CD4-positive, alpha-beta T cell treated with Interleukin-4 for 4 hours (primary cell): ENCODE measurements at regions not wholly inside any gene's neighbourhood (a gene's known extent, or its start where the extent isn't known, plus 50 kb on each side); places are given as distances from the start of the nearest gene placed in this dataset.

Experiments
- DNase-seq: peaks from one replicate; pipeline ENCODE4 v3.0.0-alpha.2; 2020

- no peak for DNase-seq
Observed at GRCh38 chr13:74930402-74931165, 551.4 kb downstream of the TBC1D4 start.

DNA sequence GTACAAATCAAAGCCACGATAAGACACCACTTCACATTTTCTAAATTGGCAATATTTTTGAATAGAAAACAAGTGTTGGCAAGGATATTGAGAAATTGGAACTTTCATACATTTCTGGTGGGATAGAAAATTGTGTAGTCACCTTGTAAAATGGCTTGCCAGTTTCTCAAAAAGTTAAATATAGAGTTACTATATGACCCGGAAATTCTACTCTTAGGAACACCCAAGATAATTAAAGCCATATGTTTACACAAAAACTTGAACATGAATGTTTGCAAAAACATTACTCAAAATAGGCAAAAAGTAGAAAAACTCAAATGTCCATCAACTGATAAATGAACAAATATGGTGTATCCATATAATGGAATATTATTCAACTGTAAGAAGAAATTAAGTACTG is 552.5 kb downstream of the TBC1D4 start:
- no peak for DNase-seq

GRCh38 chr13:74927823-74928222 is 554.1 kb downstream of the TBC1D4 start:
- DNase-seq, result no peak

GRCh38 chr13:74922963-74923362 is 559.0 kb downstream of the TBC1D4 start:
- DNase-seq, result no peak

- no peak for DNase-seq
Observed at GRCh38 chr13:74921326-74921725, 560.6 kb downstream of the TBC1D4 start.

DNA sequence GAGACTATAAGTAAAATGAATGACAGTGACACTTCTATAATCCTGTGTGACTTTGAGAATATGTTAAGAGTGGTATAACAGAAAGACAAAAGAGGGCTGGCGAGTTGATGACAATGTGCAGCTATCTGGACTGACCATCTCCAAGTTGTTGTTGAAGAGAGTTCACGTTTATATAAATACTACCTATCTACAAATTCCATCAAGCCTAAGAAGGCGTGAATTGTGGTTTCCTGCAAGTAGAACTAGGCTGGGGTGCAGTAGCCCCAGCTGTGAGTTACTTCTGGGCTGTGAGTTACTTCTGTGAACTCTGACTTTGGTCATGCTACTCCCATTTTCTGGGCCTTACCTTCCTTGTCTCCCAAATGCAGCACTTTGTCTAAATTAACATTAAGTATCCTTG is 561.0 kb downstream of the TBC1D4 start:
- no peak for DNase-seq

GRCh38 chr13:74920361-74920760 is 561.6 kb downstream of the TBC1D4 start:
- no peak for DNase-seq

DNA sequence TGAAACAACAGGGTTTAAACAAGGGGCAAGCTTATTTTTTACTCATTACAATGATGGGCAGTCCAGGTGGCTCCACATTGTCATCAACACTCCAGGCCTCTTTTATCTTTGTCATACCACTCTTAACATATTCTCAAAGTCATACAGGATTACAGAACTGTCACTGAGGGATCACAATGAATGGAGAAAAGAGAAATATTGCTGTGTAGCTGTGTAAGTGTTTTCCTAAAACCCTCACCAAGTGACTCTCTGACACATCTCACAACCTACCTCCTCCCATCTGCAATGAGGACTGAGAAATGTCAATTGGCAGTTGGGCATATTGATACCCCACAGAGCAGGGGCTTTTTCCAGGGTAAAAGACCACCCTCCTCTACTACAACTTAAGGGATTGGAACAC is 562.1 kb downstream of the TBC1D4 start:
- DNase-seq, result no peak

GRCh38 chr13:74912898-74913297 is 569.1 kb downstream of the TBC1D4 start:
- DNase-seq, result no peak

GRCh38 chr13:74910415-74910814 is 571.6 kb downstream of the TBC1D4 start:
- no peak for DNase-seq

DNA sequence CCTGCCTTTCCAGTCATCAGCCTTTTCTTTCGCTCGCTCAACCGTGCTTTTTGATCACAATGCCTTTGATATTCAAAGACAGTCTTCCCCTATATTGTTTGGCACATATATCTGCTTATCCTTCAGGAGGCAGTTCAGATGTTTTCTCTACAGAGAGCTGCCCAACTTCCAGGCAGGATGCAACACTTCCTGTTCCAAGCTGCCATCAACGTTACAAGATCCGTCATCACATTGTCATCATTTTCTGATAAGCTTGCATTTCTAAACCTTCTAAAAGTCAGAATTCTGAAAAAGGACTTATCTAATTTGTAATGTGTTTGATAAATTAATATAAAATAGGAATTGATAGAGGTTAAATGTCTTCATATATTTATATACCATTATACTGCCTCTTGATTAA is 574.2 kb downstream of the TBC1D4 start:
- DNase-seq, result no peak

GRCh38 chr13:74904556-74904955 is 577.4 kb downstream of the TBC1D4 start:
- DNase-seq, result no peak

DNA sequence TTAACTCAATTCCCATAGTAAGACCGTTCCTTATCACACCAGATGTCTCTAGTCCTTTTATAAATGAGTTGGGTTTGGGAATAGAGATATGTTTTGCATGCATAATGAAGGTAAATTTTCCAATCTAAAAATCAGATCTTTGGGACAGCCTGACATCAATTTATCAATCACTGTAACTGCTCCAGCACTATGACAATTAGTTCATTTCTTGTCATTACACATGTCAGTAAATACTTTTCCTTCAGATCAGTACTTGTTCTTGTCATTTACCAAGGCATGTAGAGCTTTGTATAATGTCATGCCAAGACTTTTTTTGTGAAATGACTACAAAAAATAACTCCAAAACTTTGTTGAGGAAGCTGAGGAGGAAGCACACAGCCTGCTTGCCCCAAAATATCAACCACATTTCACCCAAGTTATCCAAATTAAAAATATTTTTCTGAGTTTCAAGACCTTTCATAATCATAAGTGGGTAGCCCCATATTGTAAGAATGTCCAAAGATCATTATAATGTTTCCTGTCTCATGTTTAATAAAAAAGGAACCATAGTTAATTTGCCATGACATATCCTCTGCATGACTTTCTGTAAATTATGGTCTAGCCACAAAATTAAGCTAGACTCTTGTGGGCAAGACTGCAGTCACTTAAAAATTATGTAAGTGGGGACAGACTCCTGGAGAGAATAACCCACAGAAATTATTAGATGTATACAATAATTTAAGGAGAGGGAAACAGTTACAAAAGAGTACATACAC is 586.8 kb downstream of the TBC1D4 start:
- DNase-seq, result no peak

- no peak for DNase-seq
Observed at GRCh38 chr13:74892096-74892495, 589.9 kb downstream of the TBC1D4 start.

GRCh38 chr13:74891610-74892009 is 590.4 kb downstream of the TBC1D4 start:
- no peak for DNase-seq

DNA sequence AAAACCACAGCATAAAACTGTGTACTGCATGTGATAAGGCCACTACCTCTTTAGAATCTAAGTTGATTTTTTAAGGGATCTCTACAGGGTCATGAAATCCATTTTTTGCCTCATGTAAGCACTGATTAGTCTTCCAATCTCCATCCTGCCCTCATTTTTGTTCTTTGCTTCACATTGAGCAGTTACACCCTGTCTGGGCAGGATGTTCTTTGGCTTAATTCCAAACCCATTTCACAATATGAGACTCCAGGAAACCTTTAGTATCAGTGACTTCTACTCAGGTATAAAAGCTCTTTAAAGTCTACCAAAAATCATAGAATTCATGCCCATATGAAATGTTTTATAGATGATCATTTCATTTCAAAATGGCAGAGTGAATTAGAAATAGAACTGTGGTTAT is 592.6 kb downstream of the TBC1D4 start:
- no peak for DNase-seq

DNA sequence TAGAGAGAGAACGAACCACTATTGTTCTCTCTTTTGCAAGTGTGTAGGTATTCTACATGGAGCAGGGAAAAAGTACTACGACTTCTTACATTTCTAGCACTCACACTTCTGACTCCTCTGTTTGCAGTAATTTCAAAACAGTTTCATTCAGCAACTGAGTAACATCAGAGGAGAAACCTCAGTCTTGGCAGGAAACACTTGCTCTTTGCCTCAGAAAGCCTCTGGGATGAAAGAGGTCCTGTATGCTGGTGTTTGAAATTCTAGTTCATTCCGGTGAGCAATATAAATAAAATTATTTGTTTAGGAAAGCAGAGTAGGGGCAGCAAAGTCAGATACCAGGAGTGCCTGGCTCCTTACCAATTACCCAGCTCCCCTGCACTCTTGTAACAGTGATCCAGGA is 595.5 kb downstream of the TBC1D4 start:
- no peak for DNase-seq

DNA sequence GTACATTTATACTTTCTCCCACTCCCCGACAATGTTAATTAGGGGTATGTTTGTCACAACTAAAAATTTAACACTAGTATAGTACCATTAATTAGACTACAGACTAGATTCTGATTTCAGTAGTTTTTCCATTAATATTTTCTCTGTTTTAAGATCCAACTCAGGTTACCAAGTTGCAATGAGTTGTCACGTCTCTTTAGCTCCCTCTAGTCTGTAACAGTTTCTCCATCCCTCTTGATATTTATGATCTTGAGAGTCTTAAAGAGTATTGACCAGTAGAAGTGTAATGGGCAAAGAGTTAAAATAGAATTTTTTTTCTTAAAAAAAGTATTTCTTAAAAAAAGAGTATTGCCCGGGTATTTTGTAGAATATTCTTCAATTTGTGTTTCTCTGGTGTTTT is 598.1 kb downstream of the TBC1D4 start:
- DNase-seq, result no peak

GRCh38 chr13:74871369-74872070 is 610.4 kb downstream of the TBC1D4 start:
- DNase-seq, result no peak

- DNase-seq, result no peak
Observed at GRCh38 chr13:74870865-74871264, 611.1 kb downstream of the TBC1D4 start.

DNA sequence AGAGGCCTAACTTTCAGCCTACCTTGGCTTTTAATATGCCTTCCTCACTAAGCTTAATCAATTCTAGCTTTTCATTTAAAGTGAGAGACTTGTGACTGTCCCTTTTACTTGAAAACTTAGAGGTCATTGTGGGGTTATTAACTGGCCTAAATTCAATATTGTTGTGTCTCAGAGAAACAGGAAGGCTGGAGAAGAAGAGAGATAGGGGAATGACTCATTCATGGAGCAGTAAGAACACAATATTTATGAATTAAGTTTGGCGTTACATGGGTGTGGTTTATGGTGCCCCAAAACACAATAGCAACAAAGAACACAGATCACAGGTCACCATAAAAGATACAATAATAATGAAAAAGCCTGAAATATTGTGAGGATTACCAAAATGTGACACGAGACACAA is 612.1 kb downstream of the TBC1D4 start:
- no peak for DNase-seq

DNA sequence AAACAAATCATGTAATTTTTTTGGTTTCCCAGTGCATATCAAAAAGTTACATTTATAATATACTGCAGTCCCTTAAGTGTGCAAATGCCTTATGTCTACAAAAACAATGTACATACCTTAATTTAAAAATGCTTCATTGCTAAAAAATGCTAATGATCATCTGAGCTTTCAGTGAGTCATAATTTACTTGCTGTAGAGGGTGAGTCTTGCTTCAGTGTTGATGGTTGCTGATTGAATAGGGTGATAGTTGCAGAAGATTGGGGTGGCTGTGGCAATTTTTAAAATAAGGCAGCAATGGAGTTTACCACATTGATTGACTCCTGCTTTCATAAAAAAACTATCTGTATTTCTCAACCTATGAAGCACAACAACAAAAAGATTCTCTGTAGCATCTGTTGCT is 613.9 kb downstream of the TBC1D4 start:
- DNase-seq, result no peak

DNA sequence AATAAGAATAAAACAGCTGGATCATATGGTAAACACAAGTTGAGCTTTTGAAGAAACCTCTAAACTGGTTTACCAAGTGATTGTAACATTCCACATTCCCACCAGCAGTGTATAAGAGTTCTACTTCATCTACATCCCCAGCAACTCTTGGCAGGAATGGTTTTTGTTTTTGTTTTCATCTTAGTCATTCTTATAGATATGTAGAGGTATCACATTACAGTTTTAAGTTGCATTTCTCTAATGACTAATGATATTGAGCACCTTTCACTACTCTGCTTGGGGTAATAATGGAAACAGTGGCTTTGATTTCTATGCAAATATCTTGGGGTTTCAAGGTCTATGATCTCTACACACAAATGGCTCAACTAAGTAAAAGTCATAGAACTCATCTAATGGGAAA is 614.5 kb downstream of the TBC1D4 start:
- no peak for DNase-seq

GRCh38 chr13:74866101-74866500 is 615.9 kb downstream of the TBC1D4 start:
- DNase-seq, result no peak
